ENCODE measurements at regions not wholly inside any gene's neighbourhood (a gene's known extent, or its start where the extent isn't known, plus 50 kb on each side); places are given as distances from the start of the nearest gene placed in this dataset.

- DNase-seq, result no peak
- H4K20me1 ChIP-seq (ENCODE audit: control insufficient read depth, insufficient read depth, insufficient read length), result no peaks in the 10 kb centered on the region
- H3K27ac ChIP-seq (ENCODE audit: insufficient read length, low read depth, low read length), result no peak overlapping the region
- peaks cover 3% of the 10 kb centered on the region; the same call in 1 of the 2 replicates for H3K4me1 ChIP-seq (ENCODE audit: insufficient read depth, low read length)
- H2BK5ac ChIP-seq (ENCODE audit: insufficient read length, low read length), result no peak overlapping the region
- no peak overlapping the region for H3K23ac ChIP-seq (ENCODE audit: insufficient read length, low read depth, low read length)
- H3K79me1 ChIP-seq (ENCODE audit: insufficient read depth, low read depth, low read length, poor library complexity, severe bottlenecking), result no peaks in the 10 kb centered on the region
- no peaks in the 10 kb centered on the region for H3K79me2 ChIP-seq (ENCODE audit: insufficient read depth, low read length)
- no peak overlapping the region for H4K91ac ChIP-seq (ENCODE audit: insufficient read length, low read depth, low read length)
- H3K9me3 Mint-ChIP-seq, result no peaks in the 10 kb centered on the region
- no peak overlapping the region for H2BK12ac ChIP-seq (ENCODE audit: insufficient read length, low read depth, low read length)
- no peak overlapping the region for H3T11ph ChIP-seq (ENCODE audit: low read length)
- H3K9ac ChIP-seq (ENCODE audit: extremely low read depth, insufficient read length, low read length), result no peak overlapping the region
- H4K8ac ChIP-seq (replicated peaks; ENCODE audit: insufficient read length, low read depth, low read length), result no peak overlapping the region
- no peak overlapping the region for H2BK15ac ChIP-seq (ENCODE audit: low read depth, low read length)
- H2BK120ac ChIP-seq (ENCODE audit: low read depth, low read length, poor library complexity, severe bottlenecking), result no peak overlapping the region
- no peak overlapping the region for H3K4ac ChIP-seq (ENCODE audit: low read depth, low read length)
- H3K4me2 ChIP-seq (ENCODE audit: insufficient read depth, insufficient read length, low read length), result no peak overlapping the region
- no peaks in the 10 kb centered on the region for H3K27me3 Mint-ChIP-seq (ENCODE audit: low read depth)
- H3K36me3 Mint-ChIP-seq (ENCODE audit: insufficient read depth in 1 of 3, low read depth in 3 of 3), result no peaks in the 10 kb centered on the region
- H2AFZ ChIP-seq (ENCODE audit: low read length), result no peak overlapping the region
- no peak overlapping the region for H4K5ac ChIP-seq (ENCODE audit: insufficient read length, low read depth, low read length)
- H2AK5ac ChIP-seq (ENCODE audit: insufficient read length, low read length), result no peak overlapping the region
- no peak overlapping the region for H2BK20ac ChIP-seq (ENCODE audit: low read depth, low read length, poor library complexity, severe bottlenecking)
- no peaks in the 10 kb centered on the region for H3K9me3 ChIP-seq (ENCODE audit: control insufficient read depth, low read depth, low read length)
- peak overlapping the region in 2 of 3 experiments; percentile 12 to 62; a peak in 1 of 7 replicates for H3K27ac Mint-ChIP-seq
- no peak for TF ChIP-seq CTCF (conservative IDR thresholded peaks at IDR 0.05)
- WGBS (ENCODE audit: extremely low coverage, insufficient read length, low lambda C conversion rate), result no CpG with 5 or more reads among the region's 3 CpGs
- H3K14ac ChIP-seq (ENCODE audit: insufficient read depth, low read length), result no peak overlapping the region
- peaks cover 17% of the 10 kb centered on the region in 2 experiments for H3K4me1 Mint-ChIP-seq
- no peak overlapping the region for H3K18ac ChIP-seq (ENCODE audit: insufficient read length, low read depth, low read length)
- no peak overlapping the region for H3K56ac ChIP-seq (ENCODE audit: insufficient read length, low read depth, low read length)
- no peak overlapping the region for H3K4me3 Mint-ChIP-seq
- H3K23me2 ChIP-seq (ENCODE audit: insufficient read length, low read depth, low read length, poor library complexity, severe bottlenecking), result no peaks in the 10 kb centered on the region
- no peaks in the 10 kb centered on the region for H3K27me3 ChIP-seq (ENCODE audit: insufficient read depth, low read length)
Measured at GRCh38 chr6:9112544-9112943, 677.2 kb upstream of the SLC35B3 start.

Data from H9 (cell line).